CD4-positive, alpha-beta T cell treated with Interleukin-2 at 100 ng/mL for 4 hours (primary cell): ENCODE measurements at regions not wholly inside any gene's neighbourhood (a gene's known extent, or its start where the extent isn't known, plus 50 kb on each side); places are given as distances from the start of the nearest gene placed in this dataset.

Experiments
- DNase-seq: peaks from one replicate; pipeline ENCODE4 v3.0.0-alpha.2; 2020; ENCODE audit warnings: low spot score

DNA sequence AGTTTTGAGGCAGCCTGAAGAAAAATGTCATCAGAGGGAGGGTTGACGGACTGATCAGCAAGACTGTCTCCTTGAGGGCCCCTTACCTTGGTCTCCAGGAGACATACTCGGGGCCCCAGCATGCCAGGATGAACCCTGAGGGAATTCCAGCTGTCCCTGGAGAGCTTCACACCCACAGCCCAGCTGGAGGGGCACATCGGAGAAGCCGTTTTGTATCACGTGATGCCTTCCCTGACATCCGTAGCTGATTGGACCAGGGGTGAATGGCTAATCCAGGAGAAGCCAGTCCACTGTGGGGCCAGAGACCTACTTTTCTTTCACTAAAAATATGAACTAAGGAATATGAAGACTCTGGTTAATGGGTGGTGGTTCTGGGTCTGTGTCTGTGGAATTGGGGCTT lies 86.0 kb upstream of the TP53I11 start:
- DNase-seq, result no peak

- no peak for DNase-seq
These were observed 86.8 kb upstream of the TP53I11 start for GRCh38 chr11:45037434-45038005.

DNA sequence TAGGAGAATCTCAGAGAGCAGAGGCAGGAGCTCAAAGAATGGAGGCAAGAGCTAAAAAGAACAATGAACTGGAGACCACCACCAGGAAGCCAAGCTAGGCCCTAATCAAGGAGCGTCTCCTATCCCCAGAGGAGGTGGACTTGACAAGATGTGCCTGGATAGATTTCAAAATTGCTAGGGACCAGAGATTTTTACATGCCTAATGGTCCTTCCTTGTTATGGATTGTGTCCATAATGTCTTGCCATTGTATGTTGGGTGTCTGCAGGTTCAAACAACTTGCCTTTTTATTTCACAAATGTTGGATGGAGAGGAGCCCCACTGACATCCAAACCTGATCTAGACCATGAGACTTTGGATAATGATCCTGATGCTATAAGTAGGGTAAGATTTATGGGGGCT lies 88.2 kb upstream of the TP53I11 start:
- no peak for DNase-seq

GRCh38 chr11:45041596-45041995 lies 90.9 kb upstream of the TP53I11 start:
- DNase-seq, result no peak

DNA sequence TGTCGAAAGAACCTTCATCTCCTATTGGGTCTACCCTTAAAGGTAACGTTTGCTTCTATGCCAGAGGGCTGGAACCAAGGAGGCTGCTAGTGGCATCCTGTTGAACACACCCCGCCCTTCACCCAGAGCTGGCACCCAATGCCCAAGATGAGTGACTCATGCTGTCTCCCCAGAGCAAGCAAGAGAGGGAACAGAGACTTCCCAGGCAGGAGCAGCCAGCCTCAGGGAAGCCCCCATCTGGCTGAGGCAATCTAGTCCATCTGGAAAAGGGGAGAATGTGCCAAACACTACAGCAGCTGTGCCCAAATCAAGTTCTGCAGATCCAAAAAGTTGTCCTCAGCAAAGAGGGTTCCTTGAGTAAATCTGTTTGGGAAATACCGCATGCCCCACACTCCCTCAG lies 91.9 kb upstream of the TP53I11 start:
- DNase-seq, result no peak

GRCh38 chr11:45043755-45044475 lies 93.2 kb upstream of the TP53I11 start:
- no peak for DNase-seq

DNA sequence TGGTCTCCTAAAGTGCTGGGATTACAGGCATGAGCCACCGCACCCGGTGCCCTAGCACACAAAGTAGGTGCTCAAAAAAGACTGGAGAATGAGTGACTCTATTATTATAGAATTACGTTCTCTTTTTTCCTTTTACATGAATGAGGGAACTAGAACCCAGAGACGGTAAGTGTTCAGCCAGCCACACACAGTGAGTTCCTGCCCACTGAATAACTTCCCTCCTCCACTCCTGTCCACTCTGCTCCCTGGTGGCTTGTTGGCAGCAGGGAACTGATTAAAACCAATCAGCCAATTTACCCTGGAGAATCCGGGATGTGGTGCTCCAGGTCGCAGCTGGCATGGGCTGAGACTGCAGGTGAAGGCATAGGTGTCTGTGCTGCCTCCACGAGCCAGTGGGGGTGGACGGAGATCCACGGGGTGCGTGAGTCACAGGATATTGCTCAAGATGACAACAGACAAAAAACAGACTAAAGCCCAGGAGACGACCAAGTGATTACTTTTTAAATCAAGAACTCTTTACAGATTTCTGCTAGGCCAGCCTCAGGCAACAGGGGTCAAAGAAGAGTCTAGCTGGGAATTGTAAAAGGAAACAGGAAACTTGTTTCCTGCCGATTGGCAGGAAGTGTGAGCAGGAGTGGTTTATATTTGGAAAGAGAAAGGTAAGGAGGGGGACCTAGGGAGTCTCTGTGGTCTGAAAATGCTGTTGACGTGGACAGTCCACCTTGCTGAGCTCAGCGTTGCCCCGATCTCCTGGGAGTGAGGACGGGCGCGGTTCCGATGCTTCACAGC lies 95.2 kb upstream of the TP53I11 start:
- DNase-seq, result peak; percentile 13

- DNase-seq, result no peak
These were observed 97.7 kb upstream of the TP53I11 start for GRCh38 chr11:45048313-45048841.

DNA sequence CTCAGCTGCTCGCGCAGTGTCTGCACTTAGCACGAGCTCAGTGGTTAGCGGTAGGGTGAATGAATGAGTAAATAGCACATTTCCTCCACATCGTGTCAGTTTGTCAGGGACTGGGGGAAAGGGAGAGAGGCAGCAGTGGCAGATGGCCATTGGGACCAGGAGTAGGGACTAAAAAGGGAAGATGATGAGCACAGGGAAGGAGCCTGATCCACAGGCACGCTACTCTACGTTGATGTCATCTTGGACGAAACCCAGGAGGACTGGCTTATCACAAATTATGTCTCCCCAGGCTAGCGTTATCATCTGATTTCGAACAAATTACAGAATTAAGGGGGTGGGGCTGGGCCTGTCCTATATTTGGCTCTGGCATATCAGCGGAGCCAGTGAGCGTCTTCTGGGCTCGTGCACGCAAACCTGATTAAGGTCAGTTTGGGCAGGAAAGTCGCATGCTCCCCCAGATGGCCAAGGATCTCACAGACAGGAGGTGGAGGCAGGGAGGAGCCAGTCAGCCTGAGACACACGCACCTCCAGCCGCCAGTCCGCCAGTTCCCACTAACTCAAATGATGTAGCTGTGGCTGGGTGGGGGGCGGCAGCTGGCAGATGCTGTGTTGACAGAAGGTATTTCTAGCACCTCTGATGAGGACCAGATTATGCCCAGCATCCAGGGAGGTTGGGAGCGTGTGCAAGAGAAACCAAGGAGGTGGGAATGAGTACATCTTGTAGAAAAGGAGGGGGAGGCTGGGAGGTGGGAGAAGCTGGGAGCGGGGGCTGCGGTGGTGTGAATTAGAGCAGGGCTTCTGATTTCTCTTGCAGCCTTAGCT lies 97.4 kb upstream of the PRDM11 start:
- no peak for DNase-seq

DNA sequence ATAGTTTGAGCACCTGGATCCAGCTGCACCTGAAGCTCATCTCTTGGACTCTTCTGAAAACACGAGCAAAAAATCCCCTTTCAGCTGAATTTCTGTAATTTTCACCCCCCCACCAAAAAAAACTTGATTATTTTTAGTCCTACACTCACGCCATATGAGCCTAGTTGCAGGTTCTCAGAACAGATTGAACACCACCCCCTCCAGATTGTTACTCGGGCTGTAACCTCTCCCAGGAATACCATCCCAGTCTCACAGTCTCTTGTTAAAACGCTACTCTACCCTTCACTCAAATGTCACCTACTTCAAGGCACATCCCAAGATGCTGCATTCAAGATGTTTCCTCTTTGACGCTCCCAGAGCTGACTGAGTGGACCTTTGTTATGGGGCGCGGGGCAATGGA lies 96.3 kb upstream of the PRDM11 start:
- DNase-seq, result no peak

- DNase-seq, result no peak
These were observed 94.8 kb upstream of the PRDM11 start for GRCh38 chr11:45051621-45052020.

DNA sequence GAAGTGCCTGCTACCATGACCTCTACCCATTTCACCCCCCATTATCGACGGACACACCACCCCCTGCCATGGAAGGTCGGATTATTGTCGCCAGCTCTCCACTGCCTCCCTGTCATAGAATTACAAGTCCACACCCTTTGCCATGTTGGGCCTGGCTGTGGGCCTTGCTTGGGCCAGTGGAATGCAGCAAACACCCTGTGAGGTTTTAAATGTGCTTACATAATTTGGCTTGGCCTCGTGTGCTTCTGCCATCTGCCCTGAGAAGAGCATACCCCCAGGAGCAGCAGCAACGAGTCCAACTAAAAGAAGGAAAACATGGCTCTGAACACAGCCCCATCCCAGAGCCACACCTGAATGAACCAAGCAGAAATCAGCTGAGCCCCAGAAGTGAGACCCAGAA lies 94.1 kb upstream of the PRDM11 start:
- DNase-seq, result no peak

DNA sequence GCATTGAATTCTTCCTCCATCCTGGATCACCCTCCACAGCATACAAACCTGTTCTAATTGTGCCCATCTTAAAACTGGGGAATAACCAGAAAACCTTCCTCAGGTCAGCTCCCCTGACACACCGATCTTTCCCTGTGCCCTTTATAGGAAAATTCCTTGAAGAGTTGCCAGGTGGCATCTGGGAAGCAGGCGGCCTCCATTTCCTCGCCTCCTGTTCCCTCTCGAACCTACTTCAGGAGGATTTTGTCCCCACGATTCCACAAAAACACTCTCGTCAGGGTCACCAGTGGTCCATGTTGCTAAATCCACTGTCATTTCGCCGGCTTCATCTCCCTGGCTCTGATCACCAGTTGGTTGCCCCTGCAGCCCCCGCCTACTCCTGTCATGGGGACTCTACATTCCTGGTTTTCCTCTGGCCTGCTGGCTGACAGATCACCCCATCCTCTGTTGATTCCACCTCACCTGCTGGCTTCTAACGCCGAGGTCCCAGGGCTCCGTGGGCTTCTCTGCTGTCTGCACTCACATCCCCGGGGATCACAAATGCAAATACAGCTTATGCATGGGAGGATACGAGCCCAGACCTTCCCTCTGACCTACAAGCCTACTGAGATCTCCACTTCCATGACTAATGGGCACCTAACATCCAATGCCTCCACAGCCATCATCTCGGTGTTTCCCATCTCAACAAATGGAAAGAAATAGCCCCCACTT lies 92.5 kb upstream of the PRDM11 start:
- no peak for DNase-seq

- DNase-seq, result no peak
These were observed 91.5 kb upstream of the PRDM11 start for GRCh38 chr11:45054956-45055355.

DNA sequence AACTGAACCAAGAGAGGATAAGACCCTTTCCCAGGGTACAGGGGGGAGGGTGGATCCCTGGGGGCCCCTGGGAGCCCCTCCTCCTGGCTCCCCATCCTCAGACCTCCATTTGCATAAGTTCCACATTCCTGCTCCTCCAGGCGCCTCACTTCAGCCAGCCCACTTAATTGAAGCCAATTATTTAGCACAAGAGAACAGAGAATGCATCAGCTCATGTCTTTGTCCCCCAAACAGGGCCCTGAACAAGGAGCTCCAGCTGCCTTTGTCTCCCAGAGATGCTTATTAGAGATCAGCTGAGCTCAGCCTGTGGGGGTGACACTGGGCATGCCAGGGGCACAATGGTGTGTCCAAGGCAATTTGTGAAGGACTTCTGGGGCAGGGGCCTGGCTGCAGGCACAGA lies 89.9 kb upstream of the PRDM11 start:
- no peak for DNase-seq

DNA sequence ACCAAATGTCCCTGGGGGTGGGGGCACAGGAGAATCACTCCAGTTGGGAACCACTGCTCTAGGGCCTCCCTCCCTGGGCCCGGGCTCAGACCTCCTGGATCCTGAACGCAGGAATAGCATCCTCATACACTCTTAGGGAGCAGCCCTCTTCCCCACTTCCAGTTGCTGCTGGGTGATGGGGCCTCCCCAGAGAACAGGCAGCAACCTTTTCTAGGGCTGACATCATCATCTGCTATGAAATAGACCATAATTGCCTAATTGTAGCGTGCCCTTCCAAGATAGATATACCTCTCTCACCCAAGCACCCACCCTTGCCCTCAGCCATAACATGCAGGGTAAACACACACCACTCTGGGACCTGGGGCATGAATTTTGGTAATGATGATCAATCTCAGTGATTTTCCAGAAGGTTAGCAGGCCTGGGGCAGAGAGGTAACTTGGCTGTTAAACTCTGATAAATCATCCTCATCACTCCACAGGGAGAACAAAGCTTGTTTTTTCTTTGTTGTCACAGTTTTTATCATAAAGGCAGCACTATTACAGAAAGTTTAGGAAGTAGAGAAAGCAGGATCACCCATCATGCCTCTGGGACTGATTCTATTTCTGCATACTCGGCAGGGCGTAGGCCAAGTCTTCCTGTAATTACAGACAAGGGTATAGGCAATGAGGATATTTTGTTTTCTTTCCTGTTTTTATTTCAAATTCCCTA lies 88.3 kb upstream of the PRDM11 start:
- no peak for DNase-seq

DNA sequence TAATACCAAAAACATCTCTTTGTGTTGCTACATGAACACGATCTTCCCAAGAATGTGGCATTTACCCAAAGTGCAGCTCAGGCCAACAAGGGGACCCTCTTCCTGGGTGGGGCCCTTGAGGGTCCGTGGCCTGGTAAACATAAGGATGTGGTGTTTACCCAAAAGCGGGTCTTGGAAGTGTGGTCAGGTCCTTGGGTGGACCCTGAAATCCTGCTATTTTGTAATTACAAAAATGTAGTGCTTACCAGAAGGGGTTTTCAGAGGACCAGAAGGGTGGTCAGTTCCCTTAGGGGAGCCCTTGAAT lies 87.8 kb upstream of the PRDM11 start:
- DNase-seq, result no peak

GRCh38 chr11:45060707-45061106 lies 85.7 kb upstream of the PRDM11 start:
- DNase-seq, result no peak

DNA sequence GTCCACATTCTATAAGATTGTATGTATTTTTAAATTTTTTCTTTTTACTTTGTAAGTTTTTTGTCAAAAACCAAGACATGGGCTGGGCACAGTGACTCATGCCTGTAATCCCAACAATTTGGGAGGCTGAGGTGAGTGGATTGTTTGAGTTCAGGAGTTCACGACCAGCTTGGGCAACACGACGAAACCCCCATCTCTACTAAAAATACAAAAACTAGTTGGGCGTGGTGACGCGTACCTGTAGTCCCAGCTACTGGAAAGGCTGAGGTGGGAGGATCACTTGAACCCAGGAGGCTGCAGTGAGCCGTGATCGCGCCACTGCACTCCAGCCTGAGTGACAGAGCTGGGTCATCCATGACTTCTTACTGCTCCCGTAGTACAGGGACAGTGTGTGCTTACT lies 84.8 kb upstream of the PRDM11 start:
- DNase-seq, result no peak

DNA sequence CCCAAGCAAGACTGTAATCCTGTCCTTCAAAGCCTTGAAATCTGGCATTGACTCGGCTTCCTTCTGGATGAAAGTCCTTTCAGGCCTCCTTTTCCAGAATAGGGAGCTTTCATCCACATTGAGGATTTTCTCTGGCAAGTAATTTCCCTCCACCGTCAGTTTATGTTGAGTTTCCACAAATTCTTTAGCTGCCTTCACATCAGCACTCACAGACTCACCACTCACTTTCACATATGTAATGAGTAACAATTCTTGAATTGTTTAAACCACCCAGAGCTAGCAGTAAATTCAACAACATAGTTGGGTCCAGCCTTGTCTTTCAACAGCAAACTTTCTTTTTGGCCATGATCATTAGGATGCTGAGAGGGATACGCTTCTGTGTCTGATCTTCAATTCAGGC lies 84.3 kb upstream of the PRDM11 start:
- no peak for DNase-seq

DNA sequence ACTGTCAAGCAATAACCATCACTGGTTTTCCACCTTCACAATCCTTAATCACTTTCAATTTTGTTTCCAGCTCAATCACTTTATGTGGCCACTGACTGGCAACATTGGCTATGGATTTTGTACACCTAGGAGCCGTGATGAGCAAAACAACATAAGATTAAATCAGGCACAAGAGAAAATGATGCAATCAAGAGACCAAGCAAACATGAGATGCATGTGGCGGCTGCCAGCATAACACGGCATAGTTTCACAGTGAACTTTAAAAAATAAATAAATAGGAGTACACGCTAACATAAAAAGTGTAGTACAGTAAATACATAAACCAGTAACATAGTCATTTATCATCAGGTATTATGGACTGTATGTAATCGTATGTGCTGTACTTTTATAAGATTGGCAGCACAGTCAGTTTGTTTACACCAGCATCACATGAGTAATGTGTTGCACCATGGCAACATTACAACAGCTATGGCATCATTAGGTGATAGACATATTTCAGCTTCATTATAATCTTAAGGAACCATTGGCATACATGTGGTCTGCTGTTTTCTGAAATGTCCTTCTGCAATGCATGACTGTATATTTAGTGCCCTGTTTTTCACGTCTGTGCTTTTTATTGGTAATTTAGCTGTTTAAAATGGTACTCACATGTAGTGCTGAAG lies 83.3 kb upstream of the PRDM11 start:
- DNase-seq, result no peak
